SK-N-SH treated with all-trans-retinoic acid at 6 μM for 48 hours (cell line): ENCODE measurements at regions not wholly inside any gene's neighbourhood (a gene's known extent, or its start where the extent isn't known, plus 50 kb on each side); places are given as distances from the start of the nearest gene placed in this dataset.
"Not testable (repeated sequence)": the region's sequence is repeated elsewhere in the genome, so short reads cannot be mapped to it uniquely, and the experiment has no call there.

Experiments
- ATAC-seq: fragments of 200-7000 bp; cut with Tn5 transposase; 3 replicates; pipeline ENCODE4 v1.9.1; 2020; ENCODE audit warnings: mild to moderate bottlenecking, moderate library complexity
- ARNTL ChIP-seq: fragments of 450-650 bp; formaldehyde crosslinking; IDR thresholded peaks from 2 replicates; pipeline ENCODE4 v1.5.0; 2020; ENCODE audit warnings: low read depth, mild to moderate bottlenecking, moderate library complexity, borderline replicate concordance
- CSRNP3 ChIP-seq: fragments of 250-450 bp; sonication (Bioruptor Pico); IDR thresholded peaks from 2 replicates; pipeline ENCODE4 v1.5.1; 2021; ENCODE audit warnings: mild to moderate bottlenecking, moderate library complexity
- ESRRG ChIP-seq: fragments of 250-450 bp; sonication (Bioruptor Pico); IDR thresholded peaks from 2 replicates; pipeline ENCODE4 v1.6.1; 2021; ENCODE audit warnings: mild to moderate bottlenecking
- GLIS3 ChIP-seq: fragments of 250-450 bp; sonication (Bioruptor Pico); IDR thresholded peaks from 2 replicates; pipeline ENCODE4 v1.5.0; 2020; ENCODE audit warnings: mild to moderate bottlenecking, moderate library complexity
- ISL1 ChIP-seq: fragments of 250-450 bp; sonication (Bioruptor Pico); IDR thresholded peaks from 2 replicates; pipeline ENCODE4 v2.1.2; 2022; ENCODE audit warnings: mild to moderate bottlenecking, moderate library complexity
- OSR1 ChIP-seq: fragments of 250-450 bp; sonication (Bioruptor Pico); IDR thresholded peaks from 2 replicates; pipeline ENCODE4 v1.8.0; 2022; ENCODE audit warnings: moderate library complexity, mild to moderate bottlenecking, inconsistent platforms
- POU6F1 ChIP-seq: fragments of 250-450 bp; sonication (Bioruptor Pico); IDR thresholded peaks from 2 replicates; pipeline ENCODE4 v1.8.0; 2021; ENCODE audit warnings: low read depth, mild to moderate bottlenecking, moderate library complexity, borderline replicate concordance
- PPARA ChIP-seq: fragments of 250-450 bp; sonication (Bioruptor Pico); IDR thresholded peaks from 2 replicates; pipeline ENCODE4 v1.5.0; 2020; ENCODE audit warnings: mild to moderate bottlenecking, borderline replicate concordance
- RARB ChIP-seq: fragments of 250-450 bp; sonication (Bioruptor Pico); IDR thresholded peaks from 2 replicates; pipeline ENCODE4 v1.8.0; 2021; ENCODE audit warnings: mild to moderate bottlenecking, moderate library complexity
- SNAI2 ChIP-seq: fragments of 250-450 bp; sonication (Bioruptor Pico); IDR thresholded peaks from 2 replicates; pipeline ENCODE4 v1.5.0; 2020; ENCODE audit warnings: mild to moderate bottlenecking, moderate library complexity
- TCF4 ChIP-seq: fragments of 250-450 bp; sonication (Bioruptor Pico); IDR thresholded peaks from 2 replicates; pipeline ENCODE4 v1.8.0; 2021; ENCODE audit warnings: mild to moderate bottlenecking, moderate library complexity, borderline replicate concordance
- TOX ChIP-seq: fragments of 250-450 bp; sonication (Bioruptor Pico); IDR thresholded peaks from 2 replicates; pipeline ENCODE4 v1.8.0; 2021; ENCODE audit warnings: mild to moderate bottlenecking, moderate library complexity, borderline replicate concordance
- TSHZ2 ChIP-seq: fragments of 250-450 bp; sonication (Bioruptor Pico); IDR thresholded peaks from 2 replicates; pipeline ENCODE4 v1.5.0; 2020; ENCODE audit warnings: mild to moderate bottlenecking, moderate library complexity
- ZFP3 ChIP-seq: fragments of 250-450 bp; sonication (Bioruptor Pico); IDR thresholded peaks from 2 replicates; pipeline ENCODE4 v1.5.0; 2020; ENCODE audit warnings: mild to moderate bottlenecking, moderate library complexity
- ZFP30 ChIP-seq: fragments of 450-650 bp; formaldehyde crosslinking; IDR thresholded peaks from 2 replicates; pipeline ENCODE4 v1.5.0; 2022; ENCODE audit warnings: mild to moderate bottlenecking, moderate library complexity
- ZNF565 ChIP-seq: fragments of 450-650 bp; formaldehyde crosslinking; conservative IDR thresholded peaks from 2 replicates; pipeline ENCODE4 v1.5.0; 2020; ENCODE audit warnings: low read depth, mild to moderate bottlenecking, moderate library complexity
- ZNF70 ChIP-seq: fragments of 450-650 bp; formaldehyde crosslinking; IDR thresholded peaks from 2 replicates; pipeline ENCODE4 v1.5.0; 2020; ENCODE audit warnings: mild to moderate bottlenecking, moderate library complexity
- TF ChIP-seq, protein P1 (sequence below): fragments of 250-450 bp; sonication (Bioruptor Pico); IDR thresholded peaks from 2 replicates; pipeline ENCODE4 v1.5.1; 2020; ENCODE audit warnings: low read depth, mild to moderate bottlenecking, moderate library complexity

- TF ChIP-seq ESRRG (CRISPR knock-in tag) (no peak), TSHZ2 (CRISPR knock-in tag) (no peak), CSRNP3 (CRISPR knock-in tag) (no peak), ZFP3 (CRISPR knock-in tag) (no peak), ZFP30 (CRISPR knock-in tag) (no peak), SNAI2 (CRISPR knock-in tag) (no peak), ARNTL (no peak), TCF4 (CRISPR knock-in tag) (no peak), ZNF70 (CRISPR knock-in tag) (no peak)
- TF ChIP-seq, protein P1, sequence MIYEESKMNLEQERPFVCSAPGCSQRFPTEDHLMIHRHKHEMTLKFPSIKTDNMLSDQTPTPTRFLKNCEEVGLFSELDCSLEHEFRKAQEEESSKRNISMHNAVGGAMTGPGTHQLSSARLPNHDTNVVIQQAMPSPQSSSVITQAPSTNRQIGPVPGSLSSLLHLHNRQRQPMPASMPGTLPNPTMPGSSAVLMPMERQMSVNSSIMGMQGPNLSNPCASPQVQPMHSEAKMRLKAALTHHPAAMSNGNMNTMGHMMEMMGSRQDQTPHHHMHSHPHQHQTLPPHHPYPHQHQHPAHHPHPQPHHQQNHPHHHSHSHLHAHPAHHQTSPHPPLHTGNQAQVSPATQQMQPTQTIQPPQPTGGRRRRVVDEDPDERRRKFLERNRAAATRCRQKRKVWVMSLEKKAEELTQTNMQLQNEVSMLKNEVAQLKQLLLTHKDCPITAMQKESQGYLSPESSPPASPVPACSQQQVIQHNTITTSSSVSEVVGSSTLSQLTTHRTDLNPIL (CRISPR knock-in tag) = no peak
- no peak for ATAC-seq
Observed at GRCh38 chr4:164252286-164252685, 501.6 kb upstream of the SMIM31 start.

GRCh38 chr4:164261831-164262230, 492.1 kb upstream of the SMIM31 start:
- ATAC-seq = no peak
- TF ChIP-seq ZNF70 (CRISPR knock-in tag) (no peak), ZNF565 (CRISPR knock-in tag) (no peak), GLIS3 (CRISPR knock-in tag) (no peak), PPARA (CRISPR knock-in tag) (no peak), CSRNP3 (CRISPR knock-in tag) (no peak), ZFP30 (CRISPR knock-in tag) (no peak), ISL1 (CRISPR knock-in tag) (no peak), OSR1 (CRISPR knock-in tag) (no peak), POU6F1 (CRISPR knock-in tag) (no peak), TOX (CRISPR knock-in tag) (no peak), TCF4 (CRISPR knock-in tag) (no peak), RARB (CRISPR knock-in tag) (no peak)
- TF ChIP-seq, protein P1 (CRISPR knock-in tag) = no peak

GRCh38 chr4:164262508-164262907, 491.4 kb upstream of the SMIM31 start:
- ATAC-seq = not testable (repeated sequence)

- ATAC-seq = not testable (repeated sequence)
Observed at GRCh38 chr4:164277414-164277813, 476.5 kb upstream of the SMIM31 start.
